ENCODE measurements at regions not wholly inside any gene's neighbourhood (a gene's known extent, or its start where the extent isn't known, plus 50 kb on each side); places are given as distances from the start of the nearest gene placed in this dataset.

- DNase-seq: no peak
Observed at GRCh38 chr5:63719147-63719546, 243.1 kb downstream of the HTR1A start.

DNA sequence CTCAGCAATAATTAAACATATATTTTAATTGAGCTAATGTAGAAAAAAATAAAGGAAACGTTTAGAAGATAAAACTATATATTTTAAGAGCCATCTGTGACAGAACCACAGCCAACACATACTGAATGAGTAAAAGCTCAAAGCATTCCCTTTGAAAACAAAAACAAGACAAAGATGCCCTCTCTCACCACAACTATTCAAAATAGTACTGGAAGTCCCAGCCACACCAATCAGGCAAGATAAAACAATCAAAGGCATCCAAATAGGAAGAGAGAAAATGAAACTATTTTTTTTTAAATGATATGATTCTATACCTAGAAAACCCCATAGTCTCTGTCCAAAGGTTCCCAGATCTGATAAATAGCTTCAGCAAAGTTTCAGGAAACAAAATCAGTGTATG, 262.0 kb downstream of the HTR1A start:
- DNase-seq: no peak

DNA sequence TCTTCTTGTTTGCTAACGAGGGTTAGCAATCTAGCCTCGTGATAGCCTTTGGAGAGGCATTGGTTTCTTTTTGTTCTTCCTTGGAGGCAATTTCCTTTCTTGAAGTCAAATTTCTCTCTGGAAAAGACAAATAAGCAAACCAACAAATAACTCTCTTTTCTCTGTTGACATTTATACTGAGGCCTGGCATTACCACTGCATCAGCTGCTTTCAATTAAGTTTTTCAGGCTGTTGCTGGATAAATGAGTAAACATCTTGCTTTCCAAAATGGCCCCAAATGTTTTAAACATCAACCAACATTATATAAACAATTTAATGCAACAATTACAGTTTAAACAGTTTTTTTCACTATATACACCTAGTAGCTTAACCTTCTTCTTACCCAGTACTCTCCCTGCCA, 264.4 kb downstream of the HTR1A start:
- DNase-seq: no peak

- DNase-seq: no peak
Observed at GRCh38 chr5:63690546-63690945, 271.7 kb downstream of the HTR1A start.

- no peak for DNase-seq
Observed at GRCh38 chr5:63687854-63688516, 274.3 kb downstream of the HTR1A start.

DNA sequence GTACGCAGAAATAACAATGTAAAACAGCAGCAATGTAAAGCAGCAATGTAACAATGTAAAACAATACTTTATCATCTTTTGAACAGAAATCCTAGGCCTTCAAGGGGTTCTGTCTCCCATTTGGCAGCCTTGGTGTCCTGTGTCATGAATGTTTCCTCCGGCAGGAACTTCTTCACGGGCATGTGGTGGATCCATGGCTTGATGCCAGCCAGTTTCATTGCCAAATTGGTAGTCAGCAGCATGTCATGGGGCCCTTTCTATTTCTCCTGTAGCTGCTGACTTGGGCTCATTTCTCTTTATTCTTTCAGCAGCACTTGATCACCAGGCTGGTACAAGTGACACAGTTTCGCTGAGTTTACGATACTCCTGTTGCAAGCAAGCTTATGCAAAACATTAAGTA, 275.3 kb downstream of the HTR1A start:
- DNase-seq: no peak

DNA sequence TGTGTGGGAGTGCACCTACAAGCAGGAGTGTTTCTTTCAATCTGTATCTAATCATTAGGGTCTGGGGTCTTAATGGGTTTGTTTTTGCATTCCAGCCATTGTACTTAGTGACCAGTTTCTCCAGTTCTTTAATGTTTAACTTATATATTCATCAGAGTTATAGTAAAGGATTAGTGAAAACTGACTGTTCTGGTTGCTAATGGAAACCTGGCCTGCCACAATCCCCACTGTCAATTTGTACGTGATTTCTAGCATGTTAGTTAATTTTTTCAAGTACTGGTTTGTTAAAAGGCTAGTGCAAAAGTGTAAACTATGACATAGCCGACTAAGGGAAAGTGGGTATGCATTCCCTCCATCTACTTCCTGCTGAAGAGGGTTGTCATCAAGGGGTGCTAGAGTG, 276.1 kb downstream of the HTR1A start:
- DNase-seq: no peak

- no peak for DNase-seq
Observed at GRCh38 chr5:63685454-63685853, 276.8 kb downstream of the HTR1A start.

DNA sequence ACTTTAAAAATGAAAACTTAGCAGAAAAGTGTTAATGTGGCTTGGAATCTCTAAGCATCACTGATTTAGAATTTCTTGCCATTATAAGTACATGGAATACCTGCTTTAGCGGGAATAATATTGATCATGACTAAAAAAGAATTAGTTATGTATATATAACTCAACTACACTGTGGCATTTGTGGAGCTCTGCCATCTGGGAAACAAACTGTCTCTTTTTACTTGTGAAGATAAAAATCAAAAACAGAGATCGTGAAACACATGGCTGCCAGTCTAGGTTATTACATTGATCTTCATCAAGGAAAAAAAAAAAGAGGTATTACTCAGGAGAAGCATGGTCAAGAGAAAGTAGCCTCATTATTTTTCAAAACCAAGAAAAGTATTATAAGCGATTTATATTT, 287.4 kb downstream of the HTR1A start:
- no peak for DNase-seq

DNA sequence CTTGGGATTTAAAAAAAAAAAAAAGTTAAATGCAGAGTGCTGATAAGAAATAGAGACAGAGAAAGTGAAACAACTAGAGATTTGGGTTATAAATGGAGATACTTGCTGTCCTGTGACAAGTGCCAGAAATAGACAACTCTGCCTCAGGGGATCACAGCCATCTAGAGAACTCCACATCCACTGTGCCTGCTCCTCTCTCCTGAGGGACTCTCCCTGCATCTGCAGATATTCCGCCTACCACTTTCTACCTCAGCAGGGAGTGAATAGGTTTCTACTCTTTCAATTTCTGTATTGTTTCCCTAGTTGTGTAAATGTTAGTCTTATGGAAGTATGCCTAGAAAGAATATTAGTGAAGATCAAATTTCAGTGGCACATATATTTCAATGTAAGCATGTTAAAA, 307.2 kb downstream of the HTR1A start:
- no peak for DNase-seq

- DNase-seq: no peak
Observed at GRCh38 chr5:63650581-63650980, 311.7 kb downstream of the HTR1A start.

DNA sequence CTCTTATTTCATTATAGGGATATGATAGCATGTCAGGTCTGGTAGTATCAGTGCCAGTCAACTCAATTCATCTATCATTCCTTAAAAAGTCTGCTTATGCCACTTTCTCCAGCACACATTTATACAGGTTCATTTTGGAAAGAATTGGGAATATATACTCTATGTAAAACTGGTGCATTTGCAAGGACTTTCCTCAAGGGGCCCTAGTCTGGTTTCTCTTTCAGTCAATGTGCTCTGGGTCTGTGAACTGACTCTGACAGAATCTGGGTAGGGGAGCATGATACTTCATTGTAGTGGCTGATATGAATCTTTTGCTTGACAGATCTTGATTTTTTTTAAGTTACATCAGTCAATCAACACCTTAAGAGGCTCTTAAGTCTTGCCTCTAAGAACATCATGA, 313.9 kb downstream of the HTR1A start:
- no peak for DNase-seq

DNA sequence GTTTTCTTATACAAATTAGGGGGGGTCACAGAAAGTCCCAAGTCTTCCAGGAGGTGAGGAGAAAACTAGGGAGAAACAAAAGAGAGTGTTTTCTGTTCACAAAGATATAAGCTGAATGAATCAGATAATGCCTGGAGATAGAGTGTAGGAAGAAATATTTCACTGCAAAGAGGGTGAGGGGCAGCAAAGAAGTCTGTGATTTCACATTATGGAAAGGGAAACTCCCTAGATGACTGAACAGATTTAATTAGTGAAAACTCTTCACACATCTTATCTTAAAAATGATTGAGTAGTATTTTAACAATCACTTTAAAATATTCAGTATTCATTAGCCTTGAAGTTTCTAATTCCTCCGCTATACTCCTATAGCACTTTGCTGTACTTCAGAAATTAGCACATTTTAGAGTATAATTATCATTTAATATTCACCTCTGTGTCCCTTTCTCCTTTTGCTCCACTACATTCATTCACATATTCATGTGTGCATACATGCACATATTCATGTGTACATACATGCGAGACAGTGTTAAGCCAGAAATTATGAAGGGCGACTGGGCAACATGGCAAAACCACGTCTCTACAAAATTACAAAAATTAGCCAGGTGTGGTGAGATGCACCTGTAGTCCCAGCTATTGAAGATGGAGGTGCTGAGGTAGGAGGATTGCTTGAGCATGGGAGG, 332.2 kb downstream of the HTR1A start:
- no peak for DNase-seq

- no peak for DNase-seq
Observed at GRCh38 chr5:63613442-63613841, 348.8 kb downstream of the HTR1A start.

DNA sequence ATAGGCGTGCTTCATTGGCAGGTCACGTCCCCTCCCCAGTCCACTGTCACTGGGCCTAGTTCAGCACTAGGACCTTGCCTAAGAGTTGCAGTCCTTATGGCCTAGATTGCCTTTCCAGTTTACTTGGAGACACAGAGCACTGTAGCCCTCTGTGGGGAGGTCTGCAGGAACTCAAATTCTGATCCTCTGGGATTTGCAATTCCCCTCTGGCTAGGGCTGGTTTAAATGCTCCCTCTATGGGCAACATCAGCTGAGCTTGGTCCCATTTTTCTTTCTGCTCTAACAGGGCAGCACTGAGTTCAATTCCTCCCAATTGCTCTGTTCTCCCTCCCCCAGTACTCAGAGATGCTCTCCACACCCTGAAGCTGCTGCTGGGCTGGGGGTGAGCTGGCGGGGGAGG, 358.2 kb downstream of the HTR1A start:
- DNase-seq: no peak

GRCh38 chr5:63602971-63603370, 359.3 kb downstream of the HTR1A start:
- no peak for DNase-seq

- no peak for DNase-seq
Observed at GRCh38 chr5:63596254-63596653, 366.0 kb downstream of the HTR1A start.

DNA sequence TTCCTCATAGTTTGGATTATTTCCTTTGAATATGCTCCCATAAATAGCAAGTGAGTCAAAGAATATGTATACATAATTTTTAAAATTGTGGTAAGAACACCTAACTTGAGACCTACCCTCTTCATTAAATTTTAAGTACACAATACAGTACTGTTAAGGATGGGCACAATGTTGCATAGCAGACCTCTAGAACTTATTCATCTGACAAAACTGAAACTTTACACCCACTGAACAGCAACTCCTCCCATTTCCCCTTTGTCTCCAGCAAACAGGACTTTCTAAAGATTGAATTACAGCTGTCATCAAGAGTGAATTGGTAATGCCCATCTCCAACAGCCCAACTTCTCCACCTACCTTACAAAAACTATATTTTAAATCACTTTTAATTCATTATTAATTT, 388.9 kb downstream of the HTR1A start:
- no peak for DNase-seq

GRCh38 chr5:63572740-63573139, 389.5 kb downstream of the HTR1A start:
- no peak for DNase-seq

DNA sequence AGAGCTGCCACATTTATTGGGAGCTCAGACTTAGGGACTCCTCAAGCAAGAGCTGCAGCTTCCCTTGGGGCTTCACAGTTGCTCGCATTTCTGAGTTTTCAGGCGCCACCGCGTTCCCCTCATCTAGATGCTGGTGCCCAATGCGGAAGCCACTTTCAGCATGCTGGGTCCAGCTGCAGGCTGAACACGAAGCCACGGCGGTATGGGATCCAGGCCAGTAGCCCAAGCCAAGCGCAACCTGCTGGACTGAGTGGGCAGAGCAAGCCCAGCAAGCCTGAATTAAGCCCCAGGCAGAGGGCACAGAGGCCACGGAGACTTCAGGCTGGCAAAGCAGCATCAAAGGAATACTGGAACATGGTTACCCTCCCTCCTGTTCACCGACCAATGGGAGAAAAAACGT, 391.5 kb downstream of the HTR1A start:
- DNase-seq: no peak

DNA sequence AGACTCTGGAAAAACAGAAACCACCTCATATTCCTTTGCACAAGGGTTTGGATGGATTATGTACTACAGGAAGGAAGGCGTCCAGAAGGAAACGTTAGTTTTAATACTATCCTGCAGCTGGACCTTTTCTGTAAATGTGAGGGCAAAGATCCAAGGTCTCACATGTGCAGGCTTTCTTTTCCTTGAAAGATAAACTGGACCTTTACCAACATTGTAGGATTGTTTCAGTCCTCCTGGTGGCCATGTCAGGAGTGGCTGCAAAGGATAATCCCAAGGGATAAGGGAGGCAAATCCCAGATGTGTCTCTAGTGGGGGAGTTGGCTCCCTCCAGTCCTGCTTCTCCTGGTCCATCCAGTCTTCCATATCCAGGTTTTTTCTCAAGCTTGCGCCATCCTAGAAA, 397.5 kb downstream of the HTR1A start:
- DNase-seq: no peak

GRCh38 chr5:63563008-63563917, 399.0 kb downstream of the HTR1A start:
- DNase-seq: no peak

- DNase-seq: no peak
Observed at GRCh38 chr5:63555874-63556273, 406.4 kb downstream of the HTR1A start.

GRCh38 chr5:63554191-63554590, 408.1 kb downstream of the HTR1A start:
- no peak for DNase-seq

Measured in hematopoietic multipotent progenitor cell treated with erythropoietin and hydrocortisone succinate and interleukin-3 and kit ligand, for 6 days (in vitro differentiated cells).